Retina (tissue), 1 donor: ENCODE measurements at regions not wholly inside any gene's neighbourhood (a gene's known extent, or its start where the extent isn't known, plus 50 kb on each side); places are given as distances from the start of the nearest gene placed in this dataset.
"Not testable (repeated sequence)": the region's sequence is repeated elsewhere in the genome, so short reads cannot be mapped to it uniquely, and the experiment has no call there.

Experiments
- DNase-seq: peaks from one replicate; pipeline ENCODE4 v3.0.0-alpha.2; 2016

GRCh38 chr2:89326455-89326854 lies 635.0 kb downstream of the RPIA start:
- DNase-seq: not testable (repeated sequence)

- not testable (repeated sequence) for DNase-seq
Measured at GRCh38 chr2:89328790-89329189, 637.3 kb downstream of the RPIA start.
